H9 (cell line): ENCODE measurements at regions not wholly inside any gene's neighbourhood (a gene's known extent, or its start where the extent isn't known, plus 50 kb on each side); places are given as distances from the start of the nearest gene placed in this dataset.

Experiments used
- DNase-seq: peaks from one replicate; pipeline ENCODE4 v3.0.0-alpha.2; 2017
- H2AFZ ChIP-seq: one replicate; pipeline ENCODE4 v1.6.1; 2013; ENCODE audit warnings: mild to moderate bottlenecking, low read length, control low read depth, moderate library complexity
- H2AK5ac ChIP-seq: 2 replicates; pipeline ENCODE4 v1.6.1; 2013; ENCODE audit warnings: low read length, control low read depth, mixed read lengths; ENCODE audit not compliant: insufficient read length
- H2BK120ac ChIP-seq: one replicate; pipeline ENCODE4 v1.6.1; 2013; ENCODE audit warnings: low read depth, mild to moderate bottlenecking, low read length, control low read depth, inconsistent platforms; ENCODE audit not compliant: poor library complexity, severe bottlenecking
- H2BK12ac ChIP-seq: 2 replicates; pipeline ENCODE4 v1.6.1; 2013; ENCODE audit warnings: low read length, control low read depth, mixed read lengths, low read depth; ENCODE audit not compliant: insufficient read length
- H2BK15ac ChIP-seq: 2 replicates; pipeline ENCODE4 v1.6.1; 2013; ENCODE audit warnings: low read depth, low read length, control low read depth
- H2BK20ac ChIP-seq: one replicate; pipeline ENCODE4 v1.6.1; 2013; ENCODE audit warnings: low read depth, mild to moderate bottlenecking, low read length, control low read depth, inconsistent platforms; ENCODE audit not compliant: poor library complexity, severe bottlenecking
- H2BK5ac ChIP-seq: 2 replicates; pipeline ENCODE4 v1.6.1; 2013; ENCODE audit warnings: low read length, control low read depth, mixed read lengths; ENCODE audit not compliant: insufficient read length
- H3K14ac ChIP-seq: 2 replicates; pipeline ENCODE4 v1.6.1; 2013; ENCODE audit warnings: low read length, control low read depth; ENCODE audit not compliant: insufficient read depth
- H3K18ac ChIP-seq: 2 replicates; pipeline ENCODE4 v1.6.1; 2013; ENCODE audit warnings: low read depth, mild to moderate bottlenecking, mixed read lengths, low read length, control low read depth; ENCODE audit not compliant: insufficient read length
- H3K23ac ChIP-seq: 2 replicates; pipeline ENCODE4 v1.6.1; 2013; ENCODE audit warnings: low read length, control low read depth, mixed read lengths, low read depth; ENCODE audit not compliant: insufficient read length
- H3K23me2 ChIP-seq: 2 replicates; pipeline ENCODE4 v1.6.1; 2013; ENCODE audit warnings: low read depth, mild to moderate bottlenecking, mixed read lengths, low read length, control low read depth; ENCODE audit not compliant: insufficient read length, poor library complexity, severe bottlenecking
- H3K27ac ChIP-seq: 2 replicates; pipeline ENCODE4 v1.5.1; 2013; ENCODE audit warnings: low read length, control low read depth, mixed read lengths, low read depth; ENCODE audit not compliant: insufficient read length
- H3K27me3 ChIP-seq: 2 replicates; pipeline ENCODE4 v1.6.1; 2013; ENCODE audit warnings: low read length, control low read depth, inconsistent platforms; ENCODE audit not compliant: insufficient read depth
- H3K4ac ChIP-seq: 2 replicates; pipeline ENCODE4 v1.6.1; 2013; ENCODE audit warnings: low read depth, mild to moderate bottlenecking, control low read depth, inconsistent platforms, low read length, moderate library complexity
- H3K4me1 ChIP-seq: 2 replicates; pipeline ENCODE4 v1.6.1; 2013; ENCODE audit warnings: low read length, control low read depth, inconsistent platforms; ENCODE audit not compliant: insufficient read depth
- H3K4me2 ChIP-seq: 2 replicates; pipeline ENCODE4 v1.6.1; 2013; ENCODE audit warnings: low read length, control low read depth, mixed read lengths; ENCODE audit not compliant: insufficient read length, insufficient read depth
- H3K56ac ChIP-seq: 2 replicates; pipeline ENCODE4 v1.6.1; 2013; ENCODE audit warnings: low read depth, mild to moderate bottlenecking, mixed read lengths, low read length, control low read depth; ENCODE audit not compliant: insufficient read length
- H3K79me1 ChIP-seq: 2 replicates; pipeline ENCODE4 v1.6.1; 2013; ENCODE audit warnings: low read depth, mild to moderate bottlenecking, moderate library complexity, low read length, control low read depth, inconsistent platforms; ENCODE audit not compliant: insufficient read depth, poor library complexity, severe bottlenecking
- H3K79me2 ChIP-seq: 2 replicates; pipeline ENCODE4 v1.6.1; 2013; ENCODE audit warnings: low read length, control low read depth, inconsistent platforms; ENCODE audit not compliant: insufficient read depth
- H3K9ac ChIP-seq: 2 replicates; pipeline ENCODE4 v1.6.1; 2013; ENCODE audit warnings: low read length, control low read depth, mixed read lengths; ENCODE audit not compliant: insufficient read length; ENCODE audit errors: extremely low read depth
- H3K9me3 ChIP-seq: one replicate; pipeline ENCODE4 v1.6.1; 2013; ENCODE audit warnings: low read depth, low read length, inconsistent platforms; ENCODE audit not compliant: control insufficient read depth
- H3T11ph ChIP-seq: one replicate; pipeline ENCODE4 v1.6.1; 2013; ENCODE audit warnings: mild to moderate bottlenecking, low read length, control low read depth, inconsistent platforms
- H4K20me1 ChIP-seq: one replicate; pipeline ENCODE4 v1.6.1; 2013; ENCODE audit not compliant: control insufficient read depth, insufficient read length, insufficient read depth
- H4K5ac ChIP-seq: 2 replicates; pipeline ENCODE4 v1.6.1; 2013; ENCODE audit warnings: low read depth, mild to moderate bottlenecking, mixed read lengths, low read length, control low read depth; ENCODE audit not compliant: insufficient read length
- H4K8ac ChIP-seq: replicated peaks from 2 replicates; pipeline ENCODE4 v1.6.1; 2013; ENCODE audit warnings: low read length, control low read depth, mixed read lengths, low read depth; ENCODE audit not compliant: insufficient read length
- H4K91ac ChIP-seq: 2 replicates; pipeline ENCODE4 v1.6.1; 2013; ENCODE audit warnings: low read depth, mild to moderate bottlenecking, moderate library complexity, mixed read lengths, low read length, control low read depth; ENCODE audit not compliant: insufficient read length
- H3K27ac Mint-ChIP-seq, 3 experiments: 2 replicates in 2 of 3; 3 replicates in 1 of 3; pipeline ENCODE4 v1.8.0; 2020 to 2021; ENCODE audit warnings: mixed read lengths in 3 of 3, mild to moderate bottlenecking in 1 of 3, moderate library complexity in 1 of 3
- H3K27me3 Mint-ChIP-seq: 2 replicates; pipeline ENCODE4 v1.8.0; 2021; ENCODE audit warnings: low read depth, mild to moderate bottlenecking, moderate library complexity, mixed read lengths
- H3K36me3 Mint-ChIP-seq, 3 experiments: 2 replicates in 2 of 3; 3 replicates in 1 of 3; pipeline ENCODE4 v1.8.0; 2020 to 2021; ENCODE audit warnings: low read depth in 3 of 3, mixed read lengths in 3 of 3; ENCODE audit not compliant: insufficient read depth in 1 of 3
- H3K4me1 Mint-ChIP-seq, 2 experiments: 2 replicates each; pipeline ENCODE4 v1.8.0; 2020; ENCODE audit warnings: mixed read lengths in 2 of 2
- H3K4me3 Mint-ChIP-seq, 2 experiments: 2 replicates in 1 of 2; 3 replicates in 1 of 2; pipeline ENCODE4 v1.8.0; 2020 to 2021; ENCODE audit warnings: mild to moderate bottlenecking in 2 of 2, mixed read lengths in 2 of 2, moderate library complexity in 1 of 2
- H3K9me3 Mint-ChIP-seq, 2 experiments: 2 replicates in 1 of 2; 3 replicates in 1 of 2; pipeline ENCODE4 v1.8.0; 2020; ENCODE audit warnings: mild to moderate bottlenecking in 2 of 2, mixed read lengths in 2 of 2, moderate library complexity in 1 of 2
- WGBS: extraction: QIAGEN DNeasy Blood & Tissue Kit; methylation state at CpG from one replicate; pipeline ENCODE4 v1.1.7; 2013; ENCODE audit warnings: missing lambda C conversion rate, low lambda C conversion rate, mixed read lengths; ENCODE audit not compliant: insufficient read length; ENCODE audit errors: extremely low coverage; 5-methylcytosine and 5-hydroxymethylcytosine counted together
- TF ChIP-seq, protein P1 (sequence below): fragments of 200-600 bp; sonication (generic); conservative IDR thresholded peaks from 3 replicates; pipeline ENCODE4 v1.8.0; 2021; ENCODE audit warnings: antibody characterized with exemption, mild to moderate bottlenecking

DNA sequence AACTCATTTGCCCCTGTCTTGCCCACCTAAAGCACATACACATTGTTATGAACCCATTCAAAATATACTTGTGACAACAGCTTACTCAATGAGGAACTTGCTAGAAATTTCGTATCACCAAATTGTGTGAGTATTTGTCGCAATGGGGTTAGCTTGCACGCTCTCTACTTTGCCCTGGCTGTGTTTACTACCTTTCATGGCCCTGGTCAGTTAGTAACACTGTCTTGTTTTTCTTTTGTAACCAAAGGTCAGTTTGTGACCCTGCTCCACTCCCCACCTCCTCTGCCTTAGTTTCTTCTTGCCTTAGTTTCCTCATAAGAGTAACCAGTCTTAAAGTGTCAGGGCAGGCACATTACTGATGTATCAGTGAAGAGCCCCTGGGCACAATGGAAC lies 205.8 kb upstream of the EEA1 start:
- H3K4me3 Mint-ChIP-seq, result no peak overlapping the region
- H4K8ac ChIP-seq, result no peak overlapping the region
- H3K18ac ChIP-seq, result no peak overlapping the region
- H3K23me2 ChIP-seq, result no peaks in the 10 kb centered on the region
- H3K4me1 ChIP-seq, result no peaks in the 10 kb centered on the region
- no peak for DNase-seq
- H3K9ac ChIP-seq, result no peak overlapping the region
- H3K27me3 Mint-ChIP-seq, result no peaks in the 10 kb centered on the region
- H4K20me1 ChIP-seq, result no peaks in the 10 kb centered on the region
- no peak overlapping the region for H3K56ac ChIP-seq
- no peaks in the 10 kb centered on the region for H3K79me2 ChIP-seq
- no peak overlapping the region for H2BK5ac ChIP-seq
- H2AFZ ChIP-seq, result no peak overlapping the region
- no peaks in the 10 kb centered on the region for H3K9me3 Mint-ChIP-seq
- no peak overlapping the region for H2BK120ac ChIP-seq
- no peak overlapping the region for H2BK12ac ChIP-seq
- WGBS, result no CpG with 5 or more reads among the region's 3 CpGs
- no peaks in the 10 kb centered on the region for H3K36me3 Mint-ChIP-seq
- H3K27ac ChIP-seq, result no peak overlapping the region
- H4K5ac ChIP-seq, result no peak overlapping the region
- no peaks in the 10 kb centered on the region for H3K79me1 ChIP-seq
- no peak overlapping the region; a peak in 1 of 7 replicates for H3K27ac Mint-ChIP-seq
- no peak overlapping the region for H3K14ac ChIP-seq
- TF ChIP-seq, protein P1, sequence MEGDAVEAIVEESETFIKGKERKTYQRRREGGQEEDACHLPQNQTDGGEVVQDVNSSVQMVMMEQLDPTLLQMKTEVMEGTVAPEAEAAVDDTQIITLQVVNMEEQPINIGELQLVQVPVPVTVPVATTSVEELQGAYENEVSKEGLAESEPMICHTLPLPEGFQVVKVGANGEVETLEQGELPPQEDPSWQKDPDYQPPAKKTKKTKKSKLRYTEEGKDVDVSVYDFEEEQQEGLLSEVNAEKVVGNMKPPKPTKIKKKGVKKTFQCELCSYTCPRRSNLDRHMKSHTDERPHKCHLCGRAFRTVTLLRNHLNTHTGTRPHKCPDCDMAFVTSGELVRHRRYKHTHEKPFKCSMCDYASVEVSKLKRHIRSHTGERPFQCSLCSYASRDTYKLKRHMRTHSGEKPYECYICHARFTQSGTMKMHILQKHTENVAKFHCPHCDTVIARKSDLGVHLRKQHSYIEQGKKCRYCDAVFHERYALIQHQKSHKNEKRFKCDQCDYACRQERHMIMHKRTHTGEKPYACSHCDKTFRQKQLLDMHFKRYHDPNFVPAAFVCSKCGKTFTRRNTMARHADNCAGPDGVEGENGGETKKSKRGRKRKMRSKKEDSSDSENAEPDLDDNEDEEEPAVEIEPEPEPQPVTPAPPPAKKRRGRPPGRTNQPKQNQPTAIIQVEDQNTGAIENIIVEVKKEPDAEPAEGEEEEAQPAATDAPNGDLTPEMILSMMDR, result no peak
- H4K91ac ChIP-seq, result no peak overlapping the region
- H3K23ac ChIP-seq, result no peak overlapping the region
- no peak overlapping the region for H2BK20ac ChIP-seq
- H3K27me3 ChIP-seq, result no peaks in the 10 kb centered on the region
- H3K4ac ChIP-seq, result no peak overlapping the region
- H3K4me1 Mint-ChIP-seq, result no peaks in the 10 kb centered on the region
- no peak overlapping the region for H2AK5ac ChIP-seq
- H3K4me2 ChIP-seq, result no peak overlapping the region
- H3T11ph ChIP-seq, result no peak overlapping the region
- H2BK15ac ChIP-seq, result no peak overlapping the region
- H3K9me3 ChIP-seq, result no peaks in the 10 kb centered on the region
